Activated T-cell treated with anti-CD3 and anti-CD28 coated beads for 24 hours (primary cell): ENCODE measurements at regions not wholly inside any gene's neighbourhood (a gene's known extent, or its start where the extent isn't known, plus 50 kb on each side); places are given as distances from the start of the nearest gene placed in this dataset.
"Not testable (repeated sequence)": the region's sequence is repeated elsewhere in the genome, so short reads cannot be mapped to it uniquely, and the experiment has no call there.

Source experiments
- DNase-seq: peaks from one replicate; pipeline ENCODE4 v3.0.0-alpha.2; 2020; ENCODE audit warnings: low read depth

GRCh38 chr11:39144351-39145130 is 2314.9 kb downstream of the LRRC4C start:
- no peak for DNase-seq

DNA sequence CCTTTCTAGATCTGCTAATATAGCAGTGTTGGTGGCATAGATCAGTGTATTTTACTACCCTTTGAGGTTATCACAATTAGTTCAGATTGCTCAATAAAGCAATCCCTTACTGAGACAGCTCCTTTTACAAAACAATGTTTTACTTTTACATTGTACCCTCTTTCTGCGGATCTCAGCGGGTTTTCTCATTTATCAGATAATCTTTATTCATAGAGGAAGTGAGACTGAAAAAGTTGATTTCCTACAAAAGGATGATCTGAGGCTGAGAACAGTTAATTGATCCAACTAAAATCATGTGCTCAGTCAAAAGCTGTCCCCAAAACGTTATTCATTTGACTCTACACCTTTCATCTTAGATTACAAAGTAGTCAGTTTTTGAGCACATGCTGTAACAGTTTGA is 2319.9 kb downstream of the LRRC4C start:
- no peak for DNase-seq

DNA sequence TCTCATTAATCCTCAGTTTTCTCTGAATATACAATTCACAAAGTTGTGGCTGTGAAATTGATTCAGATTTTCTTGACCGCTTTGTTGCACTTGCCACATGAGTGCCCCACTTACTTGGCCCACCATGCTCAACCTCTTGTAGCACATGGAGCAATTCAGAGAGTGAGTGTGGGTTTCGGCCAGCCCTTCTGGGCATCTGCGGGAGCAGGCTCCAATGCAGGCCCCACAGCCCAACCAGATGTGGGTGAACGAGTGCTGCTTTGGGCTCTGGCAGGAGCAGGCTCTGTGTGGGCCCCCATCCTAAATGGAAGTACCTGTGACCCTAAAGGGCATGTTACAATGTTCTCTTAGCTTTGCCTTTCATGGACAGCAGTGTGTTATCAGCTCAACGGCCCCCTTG is 2338.6 kb downstream of the LRRC4C start:
- DNase-seq: no peak

DNA sequence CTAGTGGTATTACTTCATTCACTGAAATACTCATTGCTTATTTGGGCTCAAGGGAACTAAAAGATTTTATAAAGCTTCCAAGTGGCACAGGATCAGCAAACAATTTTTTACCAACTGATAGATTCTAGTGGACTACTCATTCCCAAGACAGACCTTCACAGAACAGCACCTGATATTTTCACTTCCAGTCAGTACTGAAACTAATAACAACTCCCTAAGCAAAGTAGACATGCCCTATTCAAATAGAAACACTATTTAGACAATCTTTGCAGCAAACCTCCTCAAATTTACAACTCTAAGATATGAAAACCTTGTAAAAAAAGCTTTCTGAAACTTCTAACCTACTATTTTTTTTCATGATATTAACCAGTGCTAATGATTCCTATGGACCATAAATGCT is 2345.8 kb downstream of the LRRC4C start:
- DNase-seq: no peak

- no peak for DNase-seq
These were observed 2357.2 kb downstream of the LRRC4C start for GRCh38 chr11:39102236-39102635.

DNA sequence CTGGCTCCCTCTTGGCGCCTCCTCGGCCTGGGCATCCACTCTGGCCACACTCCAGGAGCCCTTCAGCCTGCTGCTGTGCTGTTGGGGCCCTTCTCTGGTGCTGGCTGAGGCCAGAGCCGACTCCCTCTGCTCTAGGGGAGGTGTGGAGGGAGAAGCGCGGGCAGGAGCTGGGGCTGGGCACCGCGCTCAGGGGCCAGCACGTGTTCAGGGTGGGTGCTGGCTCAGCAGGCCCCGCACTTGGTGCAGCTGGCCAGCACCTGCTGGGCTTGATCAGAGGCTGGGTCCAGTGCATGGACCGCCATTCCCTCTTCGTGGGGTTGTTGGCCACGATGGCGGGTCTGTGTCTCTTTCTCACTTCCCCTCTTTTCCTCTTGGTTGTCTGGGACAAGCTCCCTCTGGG is 2381.0 kb downstream of the LRRC4C start:
- no peak for DNase-seq

GRCh38 chr11:39037611-39038010 is 2421.8 kb downstream of the LRRC4C start:
- no peak for DNase-seq

- no peak for DNase-seq
These were observed 2423.4 kb downstream of the LRRC4C start for GRCh38 chr11:39036021-39036420.

DNA sequence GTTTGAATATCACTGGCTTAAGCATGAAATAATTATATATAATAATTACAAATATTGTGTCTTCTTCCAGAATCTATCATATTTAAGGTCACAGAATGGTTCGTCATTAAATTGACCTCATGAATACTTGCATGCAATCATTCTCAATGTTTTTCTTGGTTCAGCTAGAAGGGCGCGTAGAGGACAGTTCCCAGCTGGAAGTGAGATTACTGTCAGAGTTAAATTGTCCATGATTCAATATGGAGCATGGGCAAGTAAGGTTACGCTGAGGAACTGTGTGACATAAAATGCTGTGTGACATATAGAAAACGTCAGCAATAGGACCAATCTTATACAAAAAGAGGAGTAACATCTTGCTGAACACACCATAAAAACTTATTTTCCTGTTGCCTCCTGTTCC is 2423.5 kb upstream of the RAG2 start:
- no peak for DNase-seq

DNA sequence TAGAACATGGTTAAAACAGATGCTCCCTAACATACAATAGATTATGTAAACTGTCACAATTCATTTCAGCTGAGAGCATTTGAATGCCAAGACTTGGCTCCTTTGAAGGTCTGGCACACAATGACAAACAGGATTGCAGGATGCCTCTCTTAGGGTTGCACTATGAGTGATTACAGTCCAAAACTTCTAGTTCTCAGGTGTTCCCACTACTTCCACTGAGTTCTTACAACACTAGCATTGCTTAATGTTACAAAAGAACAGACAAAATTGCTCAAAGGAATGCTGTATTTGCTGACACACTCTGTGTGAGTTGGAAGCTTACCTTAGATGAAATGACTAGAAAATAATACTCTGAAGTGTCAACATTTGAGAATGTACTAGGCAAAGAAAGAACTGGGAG is 2413.8 kb upstream of the RAG2 start:
- no peak for DNase-seq

GRCh38 chr11:38990841-38991240 is 2392.8 kb upstream of the RAG2 start:
- DNase-seq: no peak

DNA sequence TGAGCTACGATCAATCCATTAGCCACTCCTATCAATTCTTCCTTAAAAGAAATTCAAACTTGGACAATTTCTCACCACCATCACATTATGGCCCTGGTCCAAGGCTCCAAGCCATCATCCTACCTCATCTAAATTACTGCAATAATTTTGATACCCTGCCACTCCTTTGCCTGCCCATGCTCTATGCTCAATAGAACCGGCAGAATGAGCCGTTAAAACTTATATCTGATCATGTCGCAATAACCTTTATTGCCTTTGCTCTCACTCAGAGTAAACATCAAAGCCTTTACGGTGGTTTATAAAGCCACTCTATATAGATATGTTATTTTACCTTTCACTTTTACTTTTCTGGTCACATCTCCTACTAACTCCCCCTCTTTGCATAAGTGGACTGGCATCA is 2392.1 kb upstream of the RAG2 start:
- DNase-seq: no peak

DNA sequence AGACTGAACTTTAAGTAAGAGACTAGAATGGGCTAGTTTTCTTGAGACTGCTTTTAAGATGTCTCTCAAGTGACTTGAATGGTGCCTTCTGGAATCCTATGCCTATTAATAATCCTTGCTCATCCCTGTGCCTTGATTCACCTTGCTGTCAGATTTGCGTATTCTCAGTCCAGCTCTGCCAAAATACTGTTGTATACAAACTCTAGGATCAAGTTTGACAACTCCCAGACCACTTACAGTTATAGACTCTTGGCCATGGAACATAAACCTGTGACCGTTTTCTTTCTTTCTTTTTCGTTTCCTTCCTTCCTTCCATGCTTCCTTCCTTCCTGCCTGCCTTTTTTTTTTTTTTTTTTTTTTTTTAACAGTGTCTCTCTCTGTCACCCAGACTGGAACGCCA is 2390.9 kb upstream of the RAG2 start:
- no peak for DNase-seq

- no peak for DNase-seq
These were observed 2374.2 kb upstream of the RAG2 start for GRCh38 chr11:38972220-38972619.

GRCh38 chr11:38971141-38971540 is 2373.1 kb upstream of the RAG2 start:
- DNase-seq: no peak

- no peak for DNase-seq
These were observed 2370.9 kb upstream of the RAG2 start for GRCh38 chr11:38968951-38969350.

- no peak for DNase-seq
These were observed 2354.7 kb upstream of the RAG2 start for GRCh38 chr11:38952698-38953097.

GRCh38 chr11:38950867-38951266 is 2352.8 kb upstream of the RAG2 start:
- no peak for DNase-seq

GRCh38 chr11:38948392-38948791 is 2350.4 kb upstream of the RAG2 start:
- DNase-seq: no peak

- DNase-seq: no peak
These were observed 2339.7 kb upstream of the RAG2 start for GRCh38 chr11:38937709-38938108.

DNA sequence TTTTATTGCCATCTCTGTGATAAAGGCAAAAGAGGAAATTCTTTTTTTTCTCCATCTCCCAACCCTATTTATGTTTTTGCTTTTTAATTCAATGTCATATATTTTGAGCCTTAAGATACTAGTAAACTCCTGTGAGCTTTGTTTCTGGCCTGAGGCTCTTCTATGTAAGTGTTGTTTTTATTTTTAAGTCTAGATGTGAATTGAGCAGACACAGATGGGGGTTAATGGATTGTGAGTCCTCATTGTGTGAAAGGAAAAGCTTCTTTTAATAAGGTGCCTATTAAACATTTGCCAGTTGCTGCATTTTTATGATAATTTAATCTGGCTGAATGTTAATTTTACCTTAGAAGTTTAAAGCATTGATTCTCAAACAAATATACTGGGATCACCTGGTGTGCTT is 2337.9 kb upstream of the RAG2 start:
- DNase-seq: no peak

DNA sequence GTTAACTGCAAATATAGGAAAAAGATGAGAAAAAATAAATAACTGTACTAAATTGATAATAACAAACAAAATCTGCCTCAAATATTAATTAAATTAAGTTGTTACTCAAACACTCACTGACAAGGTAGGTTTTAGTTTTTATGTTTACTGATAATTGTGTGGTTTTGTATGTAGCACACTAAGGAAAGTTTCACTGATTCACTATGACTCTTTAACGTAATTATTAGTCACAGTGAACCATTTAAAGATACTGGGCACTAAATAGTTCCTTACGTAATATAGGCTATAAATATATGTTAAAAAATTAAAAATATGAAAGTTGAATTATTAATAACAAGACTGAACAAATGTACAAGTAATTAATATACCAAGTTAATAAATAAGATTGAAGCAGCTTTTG is 2330.0 kb upstream of the RAG2 start:
- no peak for DNase-seq

DNA sequence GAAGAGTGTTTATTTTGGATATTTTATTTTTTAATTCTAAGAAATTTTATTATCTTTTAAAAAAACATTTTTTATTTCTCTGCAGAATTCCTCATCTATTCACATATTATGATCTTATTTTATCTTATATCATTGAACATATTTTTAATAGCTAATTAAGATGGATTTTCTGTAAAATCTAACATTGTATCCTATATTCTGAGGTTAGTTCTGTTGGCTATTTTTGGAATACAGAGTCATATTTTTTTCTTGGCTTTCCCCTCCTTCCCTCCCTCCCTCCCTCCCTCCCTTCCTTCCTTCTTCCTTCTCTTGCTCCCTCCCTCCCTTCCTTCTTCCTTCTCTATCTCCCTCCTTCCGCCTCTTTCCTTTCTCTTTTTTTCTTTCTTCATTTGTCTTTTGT is 2326.6 kb upstream of the RAG2 start:
- no peak for DNase-seq

DNA sequence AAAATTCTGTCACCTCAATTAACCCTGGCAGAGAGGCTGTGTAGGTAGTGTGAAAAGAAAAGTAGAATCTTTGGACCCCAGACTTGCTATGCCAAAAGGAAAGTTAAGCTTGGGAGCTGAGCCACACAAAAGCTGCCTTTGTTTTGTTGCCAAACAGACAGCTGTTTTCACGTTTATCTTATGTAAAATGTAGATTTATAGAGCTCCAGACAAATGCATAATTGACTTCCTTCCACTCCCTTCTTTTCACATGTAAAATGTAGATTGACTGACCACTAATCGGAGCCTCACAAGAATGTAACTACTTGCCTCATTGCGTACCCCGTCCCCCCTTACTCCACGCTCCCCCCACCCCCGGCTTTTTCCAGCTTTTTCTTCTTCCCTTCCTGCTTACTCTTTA is 2302.2 kb upstream of the RAG2 start:
- no peak for DNase-seq

DNA sequence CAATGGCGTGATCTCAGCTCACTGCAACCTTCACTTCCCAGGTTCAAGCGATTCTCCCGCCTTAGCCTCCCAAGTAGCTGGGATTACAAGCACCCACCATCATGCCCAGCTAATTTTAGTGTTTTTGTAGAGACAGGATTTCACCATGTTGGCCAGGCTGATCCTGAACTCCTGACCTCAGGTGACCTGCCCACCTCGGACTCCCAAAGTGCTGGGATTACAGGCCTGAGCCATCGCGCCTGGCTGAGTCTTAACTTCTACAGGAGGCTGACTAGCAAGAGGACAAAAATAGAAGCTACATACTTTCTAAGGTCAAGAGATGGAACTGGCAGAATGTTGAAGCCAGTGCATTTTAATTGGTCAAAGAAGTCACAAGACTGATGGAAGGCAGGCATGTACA is 2296.2 kb upstream of the RAG2 start:
- DNase-seq: not testable (repeated sequence)
